WTC11 (cell line): ENCODE measurements at regions not wholly inside any gene's neighbourhood (a gene's known extent, or its start where the extent isn't known, plus 50 kb on each side); places are given as distances from the start of the nearest gene placed in this dataset.

Experiments
- ATAC-seq: fragments of 200-7000 bp; cut with Tn5 transposase; 2 replicates; pipeline ENCODE4 v1.10.0; 2021; ENCODE audit warnings: mild to moderate bottlenecking, moderate library complexity
- CTCF ChIA-PET: fragments of 300-600 bp; sonication (Branson Sonifier 250); formaldehyde crosslinking; loops from one replicate; lab custom pipeline; 2021; ENCODE audit warnings: antibody characterized with exemption; lab: Charles Lee
- POLR2A ChIA-PET: fragments of 350-600 bp; sonication (Branson Sonifier 250); formaldehyde crosslinking; loops from one replicate; lab custom pipeline; 2021; ENCODE audit warnings: antibody characterized with exemption; lab: Charles Lee
- DNase-seq: peaks from one replicate; pipeline ENCODE4 v3.0.0; 2021; ENCODE audit warnings: low spot score
- H3K27ac Mint-ChIP-seq: 2 replicates; pipeline ENCODE4 v1.8.0; 2021; ENCODE audit warnings: mixed read lengths
- H3K27me3 Mint-ChIP-seq: 2 replicates; pipeline ENCODE4 v1.8.0; 2021; ENCODE audit warnings: low read depth, mild to moderate bottlenecking, moderate library complexity, mixed read lengths
- H3K36me3 Mint-ChIP-seq: 2 replicates; pipeline ENCODE4 v1.8.0; 2021; ENCODE audit warnings: mixed read lengths
- H3K4me1 Mint-ChIP-seq: 2 replicates; pipeline ENCODE4 v1.8.0; 2022; ENCODE audit warnings: mixed read lengths
- H3K4me3 Mint-ChIP-seq: 2 replicates; pipeline ENCODE4 v1.8.0; 2021; ENCODE audit warnings: mild to moderate bottlenecking, moderate library complexity, mixed read lengths
- H3K9me3 Mint-ChIP-seq: 2 replicates; pipeline ENCODE4 v1.8.0; 2021; ENCODE audit warnings: mixed read lengths
- ARID4B ChIP-seq: sonication (generic); formaldehyde crosslinking; IDR thresholded peaks from 2 replicates; pipeline ENCODE4 v1.8.0; 2023; ENCODE audit warnings: missing genetic modification reagents, mild to moderate bottlenecking, borderline replicate concordance
- ATF3 ChIP-seq: sonication (generic); formaldehyde crosslinking; conservative IDR thresholded peaks from 2 replicates; pipeline ENCODE4 v1.8.1; 2022; ENCODE audit warnings: mild to moderate bottlenecking, missing genetic modification reagents
- CBFB ChIP-seq: sonication (generic); formaldehyde crosslinking; IDR thresholded peaks from 2 replicates; pipeline ENCODE4 v1.8.1; 2022; ENCODE audit warnings: mild to moderate bottlenecking, low read depth, missing genetic modification reagents
- CREB1 ChIP-seq: sonication (generic); formaldehyde crosslinking; IDR thresholded peaks from 2 replicates; pipeline ENCODE4 v1.8.0; 2023; ENCODE audit warnings: mild to moderate bottlenecking, missing genetic modification reagents
- ELF4 ChIP-seq: sonication (generic); formaldehyde crosslinking; IDR thresholded peaks from 2 replicates; pipeline ENCODE4 v1.8.1; 2022; ENCODE audit warnings: low read depth, mild to moderate bottlenecking, moderate library complexity, missing genetic modification reagents
- EMX1 ChIP-seq: fragments of 250-450 bp; sonication (Bioruptor Pico); IDR thresholded peaks from 2 replicates; pipeline ENCODE4 v1.8.0; 2021; ENCODE audit warnings: mild to moderate bottlenecking
- ESRRA ChIP-seq: sonication (generic); formaldehyde crosslinking; IDR thresholded peaks from 2 replicates; pipeline ENCODE4 v1.8.1; 2022; ENCODE audit warnings: mild to moderate bottlenecking, missing genetic modification reagents, borderline replicate concordance
- HMGA2 ChIP-seq: fragments of 250-450 bp; sonication (Bioruptor Pico); IDR thresholded peaks from 2 replicates; pipeline ENCODE4 v1.4.0; 2021; ENCODE audit warnings: mild to moderate bottlenecking, moderate library complexity
- HMGXB4 ChIP-seq: sonication (generic); formaldehyde crosslinking; IDR thresholded peaks from 2 replicates; pipeline ENCODE4 v1.8.1; 2023; ENCODE audit warnings: mild to moderate bottlenecking, moderate library complexity, missing genetic modification reagents
- RELA ChIP-seq: sonication (generic); formaldehyde crosslinking; IDR thresholded peaks from 2 replicates; pipeline ENCODE4 v1.8.1; 2022; ENCODE audit warnings: missing genetic modification reagents, mild to moderate bottlenecking, borderline replicate concordance
- TEAD1 ChIP-seq: sonication (generic); formaldehyde crosslinking; IDR thresholded peaks from 2 replicates; pipeline ENCODE4 v1.8.0; 2022; ENCODE audit warnings: mild to moderate bottlenecking, missing genetic modification reagents
- TP53 ChIP-seq: sonication (generic); formaldehyde crosslinking; IDR thresholded peaks from 2 replicates; pipeline ENCODE4 v1.8.1; 2023; ENCODE audit warnings: mild to moderate bottlenecking, missing genetic modification reagents
- USF2 ChIP-seq: sonication (generic); formaldehyde crosslinking; IDR thresholded peaks from 2 replicates; pipeline ENCODE4 v1.8.1; 2023; ENCODE audit warnings: mild to moderate bottlenecking, missing genetic modification reagents, moderate library complexity
- ZNF121 ChIP-seq: sonication (generic); formaldehyde crosslinking; IDR thresholded peaks from 2 replicates; pipeline ENCODE4 v1.8.0; 2023; ENCODE audit warnings: missing genetic modification reagents
- ZNF219 ChIP-seq: sonication (generic); formaldehyde crosslinking; IDR thresholded peaks from 2 replicates; pipeline ENCODE4 v1.8.0; 2023; ENCODE audit warnings: missing genetic modification reagents, mild to moderate bottlenecking, borderline replicate concordance
- ZNF396 ChIP-seq: fragments of 250-450 bp; sonication (Bioruptor Pico); IDR thresholded peaks from 2 replicates; pipeline ENCODE4 v1.8.0; 2021; ENCODE audit warnings: mild to moderate bottlenecking, moderate library complexity, borderline replicate concordance
- ZNF416 ChIP-seq: fragments of 250-450 bp; sonication (Bioruptor Pico); IDR thresholded peaks from 2 replicates; pipeline ENCODE4 v1.9.0; 2021; ENCODE audit warnings: mild to moderate bottlenecking, inconsistent platforms
- ZSCAN18 ChIP-seq: fragments of 250-450 bp; sonication (Bioruptor Pico); IDR thresholded peaks from 2 replicates; pipeline ENCODE4 v2.1.2; 2022; ENCODE audit warnings: mild to moderate bottlenecking, moderate library complexity

- Mint-ChIP-seq H3K36me3 (no peaks in the 10 kb centered on the region), H3K27ac (no peak overlapping the region), H3K4me3 (no peak overlapping the region), H3K4me1 (0 out of 2 replicates have a peak, but pooled peaks cover 2% of the 10 kb centered on the region), H3K27me3 (no peaks in the 10 kb centered on the region), H3K9me3 (no peaks in the 10 kb centered on the region)
- DNase-seq (no peak), ATAC-seq (no peak)
- ChIA-PET POLR2A (no interaction called here), CTCF (interaction anchor here (0.6 to 1.1 kb wide), 2 partner anchors 219 to 926 kb away, joined by 3 read pairs; no protein-coding TSS in a partner anchor)
- TF ChIP-seq HMGA2 (CRISPR knock-in tag) (no peak), RELA (CRISPR knock-in tag) (no peak), ZSCAN18 (CRISPR knock-in tag) (no peak)
These were observed 68.5 kb upstream of the TOP1 start for GRCh38 chr20:40960101-40960500.

- no peak overlapping the region for H3K27ac Mint-ChIP-seq
- ChIA-PET POLR2A (no interaction called here), CTCF (interaction anchor here (0.6 to 3.1 kb wide), 3 partner anchors 163 to 926 kb away, joined by 3 to 26 read pairs (median 3); no protein-coding TSS in a partner anchor)
- ATAC-seq (no peak), DNase-seq (no peak)
- H3K9me3 Mint-ChIP-seq = no peaks in the 10 kb centered on the region
- H3K4me1 Mint-ChIP-seq = 0 out of 2 replicates have a peak, but pooled peaks cover 2% of the 10 kb centered on the region
- H3K4me3 Mint-ChIP-seq = no peak overlapping the region
- H3K36me3 Mint-ChIP-seq = no peaks in the 10 kb centered on the region
- no peaks in the 10 kb centered on the region for H3K27me3 Mint-ChIP-seq
- TF ChIP-seq CREB1 (no peak), TP53 (no peak), TEAD1 (CRISPR knock-in tag) (no peak), ZNF121 (CRISPR knock-in tag) (no peak), ELF4 (no peak), CBFB (CRISPR knock-in tag) (no peak), HMGXB4 (CRISPR knock-in tag) (no peak), ATF3 (CRISPR knock-in tag) (no peak), USF2 (CRISPR knock-in tag) (no peak), ESRRA (CRISPR knock-in tag) (no peak), ARID4B (no peak)
These were observed 68.1 kb upstream of the TOP1 start for GRCh38 chr20:40960521-40960956.

- no peak for TF ChIP-seq HMGA2 (CRISPR knock-in tag)
- no peak for TF ChIP-seq ZNF416 (CRISPR knock-in tag)
- TF ChIP-seq ZNF396 (CRISPR knock-in tag) = no peak
- no peak for TF ChIP-seq EMX1 (CRISPR knock-in tag)
- TF ChIP-seq ZNF219 = no peak
- H3K4me1 Mint-ChIP-seq = 0 out of 2 replicates have a peak, but pooled peaks cover 2% of the 10 kb centered on the region
- ChIA-PET CTCF (interaction anchor here (1.1 to 3.1 kb wide), 2 partner anchors 164 to 220 kb away, joined by 3 to 26 read pairs; no protein-coding TSS in a partner anchor), POLR2A (no interaction called here)
- no peak overlapping the region for H3K4me3 Mint-ChIP-seq
- H3K27ac Mint-ChIP-seq = no peak overlapping the region
- ATAC-seq (no peak), DNase-seq (no peak)
- no peaks in the 10 kb centered on the region for H3K36me3 Mint-ChIP-seq
- no peaks in the 10 kb centered on the region for H3K9me3 Mint-ChIP-seq
- H3K27me3 Mint-ChIP-seq = no peaks in the 10 kb centered on the region
These were observed 67.4 kb upstream of the TOP1 start for GRCh38 chr20:40961176-40961575.
